Effector memory CD4-positive, alpha-beta T cell (primary cell): ENCODE measurements at regions not wholly inside any gene's neighbourhood (a gene's known extent, or its start where the extent isn't known, plus 50 kb on each side); places are given as distances from the start of the nearest gene placed in this dataset.
"Not testable (repeated sequence)": the region's sequence is repeated elsewhere in the genome, so short reads cannot be mapped to it uniquely, and the experiment has no call there.

Experiments
- DNase-seq, 3 donors: peaks; one replicate each; pipeline ENCODE4 v3.0.0-alpha.2; 2020
- H3K27ac ChIP-seq: 2 replicates; pipeline ENCODE4 v1.7.0; 2013; ENCODE audit warnings: mild to moderate bottlenecking, low read length, moderate library complexity; ENCODE audit not compliant: insufficient read depth, poor library complexity, severe bottlenecking
- H3K27me3 ChIP-seq: replicated peaks from 2 replicates; pipeline ENCODE4 v1.7.0; 2013; ENCODE audit warnings: mild to moderate bottlenecking, low read length; ENCODE audit not compliant: insufficient read depth, control insufficient read depth, poor library complexity, severe bottlenecking
- H3K36me3 ChIP-seq: 2 replicates; pipeline ENCODE4 v1.7.0; 2013; ENCODE audit warnings: mild to moderate bottlenecking, low read length, moderate library complexity; ENCODE audit not compliant: control insufficient read depth, insufficient read depth
- H3K4me1 ChIP-seq: 2 replicates; pipeline ENCODE4 v1.7.0; 2013; ENCODE audit warnings: low read length, mild to moderate bottlenecking; ENCODE audit not compliant: control insufficient read depth, insufficient read depth, poor library complexity, severe bottlenecking
- H3K4me3 ChIP-seq: 2 replicates; pipeline ENCODE4 v1.7.0; 2013; ENCODE audit warnings: low read length, low read depth, mild to moderate bottlenecking; ENCODE audit not compliant: insufficient read depth, poor library complexity, severe bottlenecking
- H3K9me3 ChIP-seq: 2 replicates; pipeline ENCODE4 v1.7.0; 2013; ENCODE audit warnings: mild to moderate bottlenecking, low read length, moderate library complexity; ENCODE audit not compliant: control insufficient read depth

- Histone ChIP-seq H3K27me3 (no peaks in the 10 kb centered on the region), H3K4me1 (no peaks in the 10 kb centered on the region), H3K9me3 (no peaks in the 10 kb centered on the region), H3K4me3 (no peak overlapping the region), H3K36me3 (no peaks in the 10 kb centered on the region), H3K27ac (no peak overlapping the region)
- DNase-seq: no peak
Observed at GRCh38 chr6:113364766-113365165, 492.4 kb upstream of the MARCKS start.

GRCh38 chr6:113365191-113365590 is 492.0 kb upstream of the MARCKS start:
- DNase-seq: no peak
- H3K9me3 ChIP-seq: no peaks in the 10 kb centered on the region
- H3K27me3 ChIP-seq: no peaks in the 10 kb centered on the region
- no peak overlapping the region for H3K27ac ChIP-seq
- H3K4me1 ChIP-seq: no peaks in the 10 kb centered on the region
- H3K36me3 ChIP-seq: no peaks in the 10 kb centered on the region
- no peak overlapping the region for H3K4me3 ChIP-seq

GRCh38 chr6:113366505-113366904 is 490.6 kb upstream of the MARCKS start:
- DNase-seq: no peak
- Histone ChIP-seq H3K9me3 (no peaks in the 10 kb centered on the region), H3K27ac (no peak overlapping the region), H3K4me3 (no peak overlapping the region), H3K27me3 (no peaks in the 10 kb centered on the region), H3K36me3 (no peaks in the 10 kb centered on the region), H3K4me1 (no peaks in the 10 kb centered on the region)

GRCh38 chr6:113370508-113371502 is 486.3 kb upstream of the MARCKS start:
- DNase-seq: no peak
- Histone ChIP-seq H3K4me3 (no peak overlapping the region), H3K4me1 (no peaks in the 10 kb centered on the region), H3K9me3 (no peaks in the 10 kb centered on the region), H3K27ac (no peak overlapping the region), H3K27me3 (no peaks in the 10 kb centered on the region), H3K36me3 (no peaks in the 10 kb centered on the region)

GRCh38 chr6:113375466-113375865 is 481.7 kb upstream of the MARCKS start:
- not testable (repeated sequence) for DNase-seq, H3K27ac ChIP-seq, H3K4me1 ChIP-seq

GRCh38 chr6:113375950-113376846 is 480.9 kb upstream of the MARCKS start:
- DNase-seq: no peak
- Histone ChIP-seq H3K27ac (no peak overlapping the region), H3K4me3 (no peak overlapping the region), H3K36me3 (no peaks in the 10 kb centered on the region), H3K27me3 (no peaks in the 10 kb centered on the region), H3K4me1 (no peaks in the 10 kb centered on the region), H3K9me3 (no peaks in the 10 kb centered on the region)

More at GRCh38 chr6:113375466-113375865, 481.7 kb upstream of the MARCKS start:
- not testable (repeated sequence) for H3K9me3 ChIP-seq, H3K36me3 ChIP-seq, H3K27me3 ChIP-seq, H3K4me3 ChIP-seq

- no peaks in the 10 kb centered on the region for H3K4me1 ChIP-seq
- H3K27ac ChIP-seq: no peak overlapping the region
- H3K9me3 ChIP-seq: no peaks in the 10 kb centered on the region
- H3K36me3 ChIP-seq: no peaks in the 10 kb centered on the region
- DNase-seq: no peak
- no peak overlapping the region for H3K4me3 ChIP-seq
- H3K27me3 ChIP-seq: no peaks in the 10 kb centered on the region
Observed at GRCh38 chr6:113376847-113377165, 480.3 kb upstream of the MARCKS start.

GRCh38 chr6:113377362-113377942 is 479.7 kb upstream of the MARCKS start:
- DNase-seq: no peak
- no peaks in the 10 kb centered on the region for H3K4me1 ChIP-seq
- no peaks in the 10 kb centered on the region for H3K36me3 ChIP-seq
- no peaks in the 10 kb centered on the region for H3K27me3 ChIP-seq
- H3K9me3 ChIP-seq: no peaks in the 10 kb centered on the region
- no peak overlapping the region for H3K4me3 ChIP-seq
- H3K27ac ChIP-seq: no peak overlapping the region

GRCh38 chr6:113380591-113380990 is 476.6 kb upstream of the MARCKS start:
- no peak for DNase-seq
- Histone ChIP-seq H3K4me1 (no peaks in the 10 kb centered on the region), H3K36me3 (no peaks in the 10 kb centered on the region)

More at GRCh38 chr6:113380591-113380990, 476.6 kb upstream of the MARCKS start:
- no peaks in the 10 kb centered on the region for H3K27me3 ChIP-seq
- H3K9me3 ChIP-seq: no peaks in the 10 kb centered on the region
- H3K4me3 ChIP-seq: no peak overlapping the region
- no peak overlapping the region for H3K27ac ChIP-seq
